Activated T-cell treated with anti-CD3 and anti-CD28 coated beads, Interleukin-2, amount 50 U/mL, for 1 hour (primary cell): ENCODE measurements at regions not wholly inside any gene's neighbourhood (a gene's known extent, or its start where the extent isn't known, plus 50 kb on each side); places are given as distances from the start of the nearest gene placed in this dataset.

ENCODE experiments used
- DNase-seq: peaks from one replicate; pipeline ENCODE4 v3.0.0-alpha.2; 2020

DNA sequence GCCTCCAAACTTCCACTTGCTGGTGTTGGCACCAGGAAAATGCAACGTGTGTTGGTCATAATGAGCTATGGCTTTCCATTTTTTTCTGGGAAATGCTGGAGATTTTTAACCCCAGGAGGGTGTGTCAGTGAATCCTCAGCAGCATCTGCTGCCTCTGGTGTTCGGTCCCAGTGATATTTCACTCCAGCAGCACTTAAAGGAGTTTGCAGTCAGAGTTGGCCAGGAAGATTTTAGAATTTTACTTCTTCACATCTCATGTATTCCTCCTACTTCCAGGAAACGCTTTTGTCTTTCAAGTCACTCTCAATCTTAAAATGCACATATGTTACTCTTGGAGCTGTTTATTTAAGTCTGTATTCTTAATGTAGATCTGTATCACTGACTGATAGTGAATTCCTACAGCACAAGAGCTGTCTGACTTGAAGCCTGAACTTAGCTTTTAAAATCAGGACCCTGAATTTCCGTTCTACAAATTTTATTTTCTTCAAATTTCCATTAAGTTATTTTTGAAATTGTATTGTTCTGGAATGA, 903.4 kb upstream of the SLC10A2 start:
- no peak for DNase-seq

DNA sequence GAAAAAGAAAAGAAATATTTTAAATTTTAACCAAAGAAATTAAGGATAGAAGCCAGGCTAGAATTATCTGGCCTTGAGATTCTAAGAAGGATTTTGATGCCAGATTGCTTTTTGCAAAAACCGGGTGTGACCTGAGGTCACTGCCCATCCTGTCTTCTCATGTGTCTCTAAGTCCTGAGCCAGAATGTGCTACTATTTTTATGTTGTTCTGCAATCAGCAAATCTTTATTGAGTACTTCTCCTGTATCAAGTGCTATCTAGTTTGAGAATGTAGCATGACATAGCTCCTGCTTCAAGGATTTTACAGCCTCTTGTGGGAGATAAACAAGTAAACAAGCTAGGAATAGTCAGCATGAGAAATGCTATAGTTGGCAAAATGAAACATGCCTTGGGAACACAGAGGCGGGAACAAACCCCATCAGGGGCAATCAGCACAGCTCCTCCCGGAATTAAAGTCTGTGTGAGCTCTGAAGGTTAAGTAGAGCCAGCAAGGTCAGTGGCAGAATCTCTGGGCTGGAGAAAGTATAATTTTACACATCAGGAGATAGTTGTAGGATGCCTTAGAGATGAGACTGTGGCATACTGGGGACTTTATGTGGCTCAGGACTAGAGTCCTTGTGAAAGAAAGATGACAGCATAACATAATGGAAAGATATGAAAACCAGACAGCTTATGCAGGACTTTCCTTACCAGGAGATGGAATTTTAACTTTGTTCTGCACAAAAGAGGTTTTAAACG, 899.5 kb upstream of the SLC10A2 start:
- no peak for DNase-seq

DNA sequence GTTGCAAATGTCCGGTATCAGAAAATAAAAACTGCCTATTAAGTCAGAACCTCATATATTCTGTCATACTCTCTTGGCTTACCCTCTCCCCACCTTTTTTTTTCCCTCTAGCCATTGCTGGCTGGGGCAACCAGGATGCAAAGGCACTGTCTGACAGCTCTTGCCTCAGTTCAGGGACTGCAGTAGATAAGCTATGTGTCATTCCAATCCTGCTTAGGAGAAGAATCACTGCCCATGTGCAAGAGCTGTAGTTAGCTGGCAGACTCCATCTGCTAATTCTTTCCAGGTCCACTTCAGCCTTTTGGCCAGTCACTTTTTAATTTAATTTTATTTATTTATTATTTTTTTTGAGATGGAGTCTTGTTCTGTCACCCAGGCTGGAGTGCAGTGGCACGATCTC, 895.6 kb upstream of the SLC10A2 start:
- DNase-seq, result no peak

DNA sequence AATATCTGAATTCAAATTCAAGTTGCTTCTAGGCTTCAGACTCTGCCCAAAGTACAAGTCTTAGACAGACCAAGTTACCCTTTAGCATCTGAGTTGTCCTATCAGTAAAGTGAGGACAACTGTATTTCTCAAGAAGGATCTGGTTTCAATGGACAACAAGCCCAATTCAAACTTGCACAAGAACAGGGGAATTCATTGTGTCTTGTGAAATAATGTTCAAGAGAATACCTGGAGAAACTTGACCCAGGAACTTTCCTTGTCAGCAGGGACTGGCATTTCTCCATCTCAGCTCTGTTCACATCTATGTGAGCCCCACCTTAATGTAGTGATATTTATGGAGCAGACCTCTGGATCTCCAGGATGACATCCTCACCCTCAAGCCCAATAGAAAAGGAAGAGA, 894.9 kb upstream of the SLC10A2 start:
- no peak for DNase-seq

DNA sequence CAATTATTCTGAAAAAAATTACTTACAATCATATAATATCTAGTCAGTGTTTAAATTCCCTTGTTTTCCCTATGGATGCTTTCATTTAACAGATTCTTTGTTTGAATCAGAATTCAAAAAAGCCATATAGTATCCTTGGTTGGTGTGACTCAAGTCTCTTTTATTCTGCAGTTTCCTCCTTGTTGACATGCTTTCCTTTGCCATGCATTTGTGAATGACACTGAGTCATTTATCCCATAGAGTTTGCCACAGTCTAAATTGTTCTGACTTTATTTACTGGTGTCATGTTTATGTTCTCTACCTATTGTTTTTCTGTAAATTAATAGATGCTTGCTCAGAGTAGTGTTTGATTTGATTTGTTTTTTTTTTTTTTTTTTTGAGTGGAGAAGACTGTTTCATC, 893.8 kb upstream of the SLC10A2 start:
- no peak for DNase-seq

DNA sequence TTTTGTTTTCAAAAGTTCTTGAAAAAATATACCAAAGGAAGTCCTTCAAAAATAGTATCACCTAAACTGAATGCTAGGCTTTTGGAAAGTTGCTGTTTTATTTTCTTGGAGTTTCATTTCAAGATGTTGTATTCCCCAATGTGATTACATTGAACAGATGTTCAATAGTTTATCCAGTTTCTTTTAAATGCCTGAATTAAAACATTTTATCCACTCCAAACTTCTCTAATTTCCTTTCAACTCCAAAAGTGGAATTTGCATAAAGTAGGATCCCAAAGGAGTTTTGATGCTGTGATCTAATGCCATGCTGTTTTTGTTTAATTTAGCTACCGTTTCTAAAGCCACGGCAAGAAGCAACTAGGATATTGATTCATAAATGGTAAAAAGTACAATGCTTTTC, 892.5 kb upstream of the SLC10A2 start:
- DNase-seq, result no peak

DNA sequence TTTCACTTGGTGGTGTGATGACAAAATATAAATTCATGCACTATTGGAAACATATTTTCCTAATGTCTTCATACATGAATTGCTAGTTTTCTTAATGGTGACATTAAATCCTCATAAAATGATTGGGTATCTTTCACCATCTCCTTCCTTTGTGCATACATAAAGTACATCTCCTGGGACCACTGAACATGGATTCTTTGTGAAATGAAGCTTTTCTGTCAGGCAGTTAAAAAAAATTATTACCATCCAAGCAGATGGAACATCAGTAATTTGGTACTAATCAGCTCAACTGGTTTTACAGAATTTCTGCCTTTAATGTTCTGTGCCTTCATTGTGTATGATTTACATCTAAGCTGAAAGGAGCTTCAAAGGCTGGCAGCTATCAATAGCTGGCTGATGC, 891.7 kb upstream of the SLC10A2 start:
- no peak for DNase-seq

DNA sequence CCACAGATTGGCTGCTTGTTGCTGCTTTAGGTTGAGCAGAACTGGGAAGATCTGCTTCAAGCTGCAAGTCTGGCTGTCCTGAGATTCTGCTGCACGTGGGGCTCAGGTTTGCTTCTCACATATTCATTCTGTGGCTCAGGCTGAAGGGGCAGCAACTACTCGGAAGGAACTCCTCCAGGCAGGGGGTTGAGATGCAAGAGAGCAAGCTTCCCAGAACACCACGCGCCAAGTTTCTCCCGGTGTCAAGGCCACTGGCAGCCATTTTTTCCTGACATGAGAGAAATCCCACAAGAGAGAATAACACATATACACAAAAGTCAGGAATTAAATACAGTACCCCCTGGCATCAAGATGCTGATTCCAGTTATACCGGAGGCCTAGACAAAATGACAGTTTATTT, 887.6 kb upstream of the SLC10A2 start:
- DNase-seq, result no peak

DNA sequence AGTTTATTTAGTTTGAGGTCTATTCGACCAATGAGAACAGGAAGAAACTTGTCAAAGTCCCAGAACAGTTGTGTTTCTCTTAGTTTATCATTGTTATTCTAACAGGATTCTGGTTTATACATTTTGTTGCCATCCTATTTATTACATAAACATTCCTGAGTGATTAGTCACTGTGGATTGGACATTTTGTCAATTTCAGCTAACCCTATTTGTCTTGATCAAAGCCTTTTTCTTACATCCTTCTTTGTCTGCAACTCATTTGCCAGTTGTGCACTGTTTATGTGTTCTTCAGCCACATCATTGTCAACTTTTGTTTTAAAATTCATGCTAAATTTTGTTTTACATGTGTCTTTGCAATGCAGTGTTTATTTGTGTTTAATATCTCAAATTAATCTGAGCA, 886.0 kb upstream of the SLC10A2 start:
- no peak for DNase-seq

DNA sequence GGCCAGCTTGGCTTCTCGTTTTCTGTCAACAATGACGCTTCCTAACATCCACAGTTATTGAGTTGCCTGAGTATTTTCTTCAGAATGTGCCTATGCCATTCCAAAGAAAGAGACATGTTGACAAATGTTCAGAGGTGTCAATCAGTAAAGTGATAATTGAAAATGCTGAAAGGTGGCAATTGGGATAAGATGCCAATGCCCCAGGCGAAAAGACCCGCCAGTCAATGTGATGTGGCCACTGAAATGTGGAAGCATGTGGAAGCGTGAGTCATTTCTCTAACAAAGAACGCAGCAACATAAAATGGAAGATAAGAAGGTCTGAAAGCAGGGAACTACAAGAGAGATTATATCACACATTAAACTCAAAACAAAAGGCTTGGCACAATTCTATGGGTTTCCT, 882.2 kb upstream of the SLC10A2 start:
- DNase-seq, result no peak

DNA sequence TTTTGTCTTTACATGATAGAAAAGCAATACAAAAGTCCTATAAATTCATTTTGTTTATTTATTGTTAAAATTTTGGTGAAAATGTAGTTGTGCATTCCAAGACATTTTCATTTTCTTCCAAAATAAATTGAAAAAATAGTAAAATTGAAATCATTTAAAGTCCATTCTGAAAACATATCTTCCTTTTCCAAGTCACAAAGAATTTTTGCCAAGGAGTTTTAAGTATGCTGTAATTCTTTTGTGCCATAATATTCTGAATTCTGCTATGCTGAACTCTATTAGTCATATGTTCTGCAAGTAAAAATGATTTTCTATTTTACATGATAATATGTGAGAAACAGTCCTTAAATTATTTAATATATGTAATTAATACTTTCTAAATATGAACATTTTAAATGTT, 879.6 kb upstream of the SLC10A2 start:
- DNase-seq, result no peak

DNA sequence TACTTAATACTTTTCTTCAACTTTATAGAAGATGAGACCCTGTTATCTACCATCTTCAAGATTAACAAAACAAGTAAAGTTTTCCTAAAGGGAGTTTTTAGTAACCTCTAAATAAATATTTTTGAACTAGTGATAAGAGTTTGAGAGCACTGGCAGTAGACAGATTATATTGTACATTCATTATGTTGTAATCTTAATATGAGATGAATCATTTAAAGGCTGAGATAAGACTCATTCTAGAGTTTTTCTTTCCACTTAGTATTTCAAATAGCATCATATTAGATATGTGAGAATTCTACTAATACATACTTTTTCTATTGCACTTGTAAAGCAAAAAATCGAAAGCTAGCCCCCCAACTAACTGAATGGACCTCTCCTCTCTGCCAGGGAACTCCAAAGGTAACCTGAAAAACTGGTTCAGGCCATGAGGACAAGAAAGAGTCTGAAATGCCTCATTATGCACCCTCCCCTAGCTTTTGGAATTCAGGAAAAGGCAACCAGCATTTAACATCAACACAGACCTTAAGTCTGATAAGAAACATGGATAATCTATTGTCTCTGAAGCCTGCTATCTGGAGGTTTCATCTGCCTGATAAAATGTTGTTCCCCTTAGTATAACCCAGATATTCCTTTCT, 875.4 kb upstream of the SLC10A2 start:
- no peak for DNase-seq

DNA sequence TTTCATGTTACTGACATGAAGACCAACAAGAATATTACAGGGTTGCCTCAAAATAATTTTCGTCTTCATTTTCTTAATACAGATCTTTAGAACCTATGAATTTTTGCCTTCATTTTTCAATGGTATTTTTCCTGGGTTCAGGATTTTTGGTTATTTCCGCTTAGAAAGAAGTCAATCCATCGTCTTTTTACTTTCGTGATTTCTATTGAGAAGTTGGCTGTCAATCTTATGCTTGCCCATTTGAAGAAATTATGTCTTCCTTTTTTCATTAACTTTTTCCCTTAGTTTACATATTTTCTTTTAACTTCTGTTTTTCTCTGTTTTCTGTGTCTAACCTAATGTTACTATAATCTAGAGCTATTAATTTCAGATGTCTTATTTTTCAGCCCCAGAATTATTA, 868.9 kb upstream of the SLC10A2 start:
- no peak for DNase-seq

DNA sequence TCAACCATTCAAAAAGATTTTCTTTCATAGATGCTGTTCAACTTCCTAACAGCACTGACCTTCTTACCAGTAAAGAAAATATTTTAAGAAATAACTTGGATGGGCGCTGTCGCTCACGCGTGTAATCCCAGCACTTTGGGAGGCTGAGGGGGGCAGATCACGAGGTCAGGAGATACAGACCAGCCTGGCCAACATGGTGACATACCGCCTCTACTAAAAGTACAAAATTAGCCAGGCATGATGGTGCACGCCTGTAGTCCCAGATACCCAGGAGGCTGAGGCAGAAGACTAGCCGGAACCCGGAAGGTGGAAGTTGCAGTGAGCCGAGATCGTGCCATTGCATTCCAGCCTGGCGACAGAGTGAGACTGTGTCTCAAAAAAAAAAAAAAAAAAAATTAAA, 865.7 kb upstream of the SLC10A2 start:
- no peak for DNase-seq

DNA sequence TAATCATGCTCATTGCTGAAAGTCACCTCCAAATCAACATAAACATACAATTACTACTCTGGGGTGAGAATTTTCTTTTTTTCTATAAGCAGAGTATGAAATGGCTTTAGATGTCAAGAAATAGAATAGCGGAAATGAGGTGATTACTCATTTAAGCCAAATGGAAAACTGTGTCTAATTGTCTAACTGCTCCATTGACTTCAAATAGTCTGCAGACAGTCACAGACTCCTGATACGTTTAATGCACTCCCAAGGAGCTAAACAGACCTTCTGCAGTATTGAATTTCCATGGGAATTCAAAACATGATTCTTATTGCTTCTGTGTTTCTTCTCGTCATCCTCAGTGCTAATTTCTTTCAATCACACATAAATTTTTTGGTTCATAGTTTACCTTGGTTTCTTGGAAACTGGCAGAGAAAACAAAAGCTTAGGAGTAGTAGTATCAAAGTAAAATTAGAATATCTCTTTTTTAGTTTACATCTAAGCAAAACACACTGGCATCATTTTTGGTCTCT, 865.2 kb upstream of the SLC10A2 start:
- no peak for DNase-seq

DNA sequence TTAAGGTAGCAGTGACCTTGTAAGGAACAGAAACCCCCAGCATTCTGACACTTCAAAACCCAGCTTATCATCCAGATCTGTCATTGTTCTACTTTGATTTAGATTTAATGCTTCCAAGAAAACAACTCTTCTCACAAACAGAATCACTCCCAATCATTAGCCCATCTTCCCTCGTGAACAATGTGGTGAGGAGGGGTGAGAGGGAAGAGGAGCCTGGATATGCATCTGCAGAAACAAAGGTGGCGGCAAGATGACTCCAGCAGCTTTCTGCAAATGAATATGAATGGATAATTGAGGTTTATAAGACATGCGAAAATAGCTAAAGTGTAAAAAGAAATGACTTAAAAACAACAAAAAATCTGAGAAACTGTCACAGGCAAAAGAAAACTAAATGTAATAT, 859.9 kb upstream of the SLC10A2 start:
- no peak for DNase-seq

DNA sequence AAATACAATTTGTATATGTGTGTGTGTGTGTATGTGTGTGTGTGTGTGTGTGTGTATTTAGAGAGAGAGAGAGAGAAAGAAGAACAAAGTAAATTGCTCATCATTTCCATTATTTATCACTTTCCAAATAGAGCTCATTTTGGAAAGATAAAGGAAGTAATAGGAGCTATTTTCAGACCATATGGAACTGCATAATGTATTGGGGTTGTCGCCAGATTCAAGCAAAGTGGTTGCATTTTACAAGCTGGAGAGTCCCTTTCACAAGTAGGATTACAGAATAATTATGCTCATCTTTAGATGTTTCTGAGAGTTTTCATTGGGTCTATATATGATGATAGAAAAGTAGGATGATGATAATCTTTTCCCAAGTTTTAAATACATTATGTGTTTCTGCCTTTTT, 842.7 kb upstream of the SLC10A2 start:
- DNase-seq, result no peak

DNA sequence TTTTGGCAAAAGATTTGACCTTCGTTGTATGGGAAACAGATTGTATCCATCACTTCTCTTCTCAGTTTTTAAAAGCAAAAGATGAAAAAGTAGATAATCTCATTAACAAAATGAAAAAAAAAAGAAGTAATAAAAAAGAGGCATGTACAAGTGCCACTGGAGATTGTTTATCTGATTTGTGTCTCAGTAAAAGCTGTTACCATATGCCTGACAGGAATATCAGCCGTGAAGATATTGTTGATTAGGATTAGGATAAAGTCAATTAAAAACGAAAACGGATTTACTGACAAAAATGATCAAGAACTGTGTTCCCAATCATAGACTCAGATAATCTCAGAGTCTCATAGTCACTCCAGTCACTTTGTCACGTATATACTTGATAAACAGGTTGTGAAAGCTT, 842.1 kb upstream of the SLC10A2 start:
- no peak for DNase-seq

DNA sequence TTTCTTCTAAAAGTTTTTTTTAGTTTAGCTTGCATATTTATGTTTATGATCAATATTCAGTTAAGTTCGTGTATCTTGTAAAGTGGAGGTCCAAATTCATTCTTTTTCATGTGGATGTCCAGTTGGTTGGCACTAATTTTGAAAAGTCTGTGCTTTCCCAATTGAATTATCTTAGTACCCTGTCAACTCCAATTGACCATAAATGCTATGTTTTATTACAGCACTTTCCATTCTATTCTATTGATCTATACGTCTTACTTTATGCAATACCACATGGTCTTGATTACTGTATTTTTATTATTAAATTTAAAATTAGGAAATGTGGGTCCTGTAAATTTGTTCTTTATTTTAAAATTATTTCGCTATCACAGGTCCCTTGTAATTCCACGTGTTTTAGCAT, 837.6 kb upstream of the SLC10A2 start:
- DNase-seq, result no peak

DNA sequence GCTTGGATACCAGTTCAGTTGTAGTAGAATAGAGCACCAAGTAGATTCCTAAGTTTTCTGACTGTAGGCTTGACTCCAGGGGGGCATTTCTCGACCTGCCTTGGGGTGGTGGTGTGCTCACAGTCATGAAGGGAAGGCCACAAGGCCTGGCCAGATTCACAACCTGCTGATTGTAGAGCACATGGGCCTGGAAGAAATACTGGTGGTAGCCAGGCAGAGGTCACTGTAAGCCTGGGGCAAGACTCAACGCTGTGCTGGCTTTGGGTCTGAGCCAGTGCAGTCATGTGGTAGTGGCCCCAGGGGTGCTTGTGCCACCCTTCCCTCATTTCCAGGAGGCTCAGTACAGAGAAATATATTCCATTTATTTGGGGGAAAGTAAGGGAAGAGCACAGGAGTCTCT, 832.3 kb upstream of the SLC10A2 start:
- no peak for DNase-seq

DNA sequence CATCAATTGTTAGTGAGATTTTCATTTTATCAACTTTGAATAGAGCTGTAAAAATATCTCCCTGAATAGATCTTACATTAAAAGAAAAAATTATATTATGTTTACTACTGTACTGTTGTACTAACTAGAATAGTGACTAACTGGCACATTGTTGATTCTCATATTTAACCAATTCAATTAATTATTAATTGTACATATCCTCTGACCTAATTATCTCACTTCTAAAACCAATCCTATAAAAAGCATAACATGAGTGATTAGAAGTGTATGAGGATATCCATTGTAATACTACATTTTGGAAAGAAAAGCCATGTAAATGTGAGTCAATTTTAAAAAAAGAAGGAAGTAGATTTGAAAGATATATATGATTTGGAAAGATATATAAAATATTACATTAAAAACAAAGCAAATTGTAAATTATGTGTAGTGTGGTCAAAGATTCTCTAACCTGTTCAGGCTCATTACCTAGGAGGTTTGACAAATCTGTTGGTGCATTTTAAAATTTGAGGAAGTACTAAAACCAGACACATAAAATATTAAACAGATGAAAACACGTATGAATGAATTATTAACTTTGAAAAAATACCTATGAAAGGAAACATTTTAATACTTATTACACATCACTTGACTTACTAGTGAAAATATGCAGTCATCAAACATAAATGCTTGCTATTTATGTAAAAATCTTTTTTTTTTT, 829.8 kb upstream of the SLC10A2 start:
- no peak for DNase-seq

DNA sequence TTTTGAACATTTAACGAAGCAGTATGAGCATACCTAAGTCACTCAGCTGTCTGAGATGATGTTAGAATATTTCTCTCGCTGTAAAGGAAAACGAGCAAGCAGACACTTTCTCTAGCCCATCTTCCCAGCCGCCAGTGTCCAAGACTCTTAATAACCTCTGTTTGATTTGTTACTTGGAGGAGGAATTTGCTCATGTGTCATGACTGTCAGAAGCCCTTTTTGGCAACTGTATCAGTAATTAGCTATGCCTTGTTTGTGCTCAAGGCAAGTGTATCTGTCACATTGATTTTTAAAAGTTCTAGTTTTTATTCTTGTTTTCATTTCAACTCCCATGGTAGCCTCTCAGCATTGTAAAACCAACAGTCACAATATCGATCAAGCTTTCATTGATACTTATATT, 828.4 kb upstream of the SLC10A2 start:
- no peak for DNase-seq

DNA sequence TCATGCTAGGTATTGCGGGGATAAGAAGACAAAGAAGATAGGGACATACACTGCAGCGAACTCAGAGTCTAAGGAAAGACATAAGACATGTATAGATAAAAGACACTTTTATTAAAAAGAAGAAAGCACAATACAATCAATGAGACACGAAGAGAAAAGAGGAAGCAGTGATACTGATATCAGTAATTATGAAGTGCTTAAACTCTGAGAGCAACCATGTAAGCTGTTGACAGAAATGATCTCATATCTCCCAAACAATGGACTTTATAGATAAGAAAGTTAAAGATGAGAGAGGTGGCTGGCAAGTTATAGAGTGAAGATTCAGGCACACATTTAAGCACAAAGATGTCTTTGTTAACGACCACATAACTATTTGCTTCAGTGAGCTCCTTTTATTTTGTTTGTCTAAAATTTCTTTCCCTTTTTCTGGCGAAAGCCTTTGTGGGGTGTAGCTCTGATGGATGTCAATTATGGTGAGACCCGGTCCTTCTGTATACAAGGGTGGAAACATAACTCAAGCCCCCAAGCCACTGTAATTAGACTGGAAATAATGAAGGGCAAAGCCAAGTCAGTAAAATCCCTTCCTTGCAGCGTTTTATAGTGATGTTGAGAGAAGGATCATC, 818.0 kb upstream of the SLC10A2 start:
- DNase-seq, result no peak

DNA sequence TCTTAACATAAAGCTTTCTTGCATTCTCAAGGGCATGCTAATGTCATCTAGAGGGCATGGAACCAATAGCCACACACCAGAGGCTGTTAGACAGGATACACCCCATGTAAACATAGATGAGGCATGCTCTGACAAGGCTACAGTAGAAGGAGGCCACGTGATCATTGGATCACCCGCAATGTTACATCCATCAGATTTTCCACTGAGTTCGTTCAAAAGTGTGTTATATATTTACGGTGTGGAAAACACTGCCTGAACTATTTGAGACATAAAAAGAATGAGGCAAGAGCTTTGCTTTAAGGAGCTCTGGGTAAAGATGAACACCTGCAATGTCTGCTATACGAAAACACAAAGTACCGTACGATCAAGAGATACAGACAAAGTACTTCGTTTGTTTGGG, 817.5 kb upstream of the SLC10A2 start:
- DNase-seq, result no peak
